AG04449 (cell line): ENCODE measurements at regions not wholly inside any gene's neighbourhood (a gene's known extent, or its start where the extent isn't known, plus 50 kb on each side); places are given as distances from the start of the nearest gene placed in this dataset.
A peak's percentile ranks its signal among the peaks of the same experiment; 100 is the strongest.

Source experiments
- CTCF ChIA-PET: fragments of 350-600 bp; formaldehyde crosslinking; extraction: SDS; loops from one replicate; lab custom pipeline; 2021; ENCODE audit warnings: antibody characterized with exemption; lab: Yijun Ruan, JAX
- POLR2A ChIA-PET: fragments of 400-600, 350-600 bp; formaldehyde crosslinking; extraction: SDS; loops from one replicate; lab custom pipeline; 2020; ENCODE audit warnings: antibody characterized with exemption, inconsistent platforms; lab: Yijun Ruan, JAX
- DNase-seq: peaks from one replicate; pipeline ENCODE4 v3.0.0-alpha.2; 2010; ENCODE audit warnings: low read depth, low spot score
- H3K4me3 ChIP-seq: 2 replicates; pipeline ENCODE4 v1.5.1; 2011; ENCODE audit warnings: low read depth, mild to moderate bottlenecking, control low read depth, low read length
- CTCF ChIP-seq: IDR thresholded peaks from one replicate; pipeline ENCODE4 v1.5.1; 2011; ENCODE audit warnings: mild to moderate bottlenecking, moderate library complexity, low read length, control low read depth, inconsistent platforms; ENCODE audit not compliant: insufficient read depth; ENCODE audit errors: missing control alignments

- H3K4me3 ChIP-seq: no peak overlapping the region
- ChIA-PET CTCF (interaction anchor here (2.7 kb wide), 1 partner anchor 12 kb away, joined by 7 read pairs; no protein-coding TSS in a partner anchor), POLR2A (no interaction called here)
- DNase-seq: no peak
- TF ChIP-seq CTCF: no peak
Observed at GRCh38 chr14:71524320-71524982, 407.8 kb upstream of the RGS6 start.

- DNase-seq: no peak
- CTCF ChIA-PET: interaction anchor here (1.1 to 5.0 kb wide), 3 partner anchors 10 to 14 kb away, joined by 3 to 17 read pairs (median 7); no protein-coding TSS in a partner anchor
- TF ChIP-seq CTCF: no peak
- H3K4me3 ChIP-seq: no peak overlapping the region
- POLR2A ChIA-PET: no interaction called here
Observed at GRCh38 chr14:71525663-71526221, 406.5 kb upstream of the RGS6 start.

GRCh38 chr14:71526388-71526787 lies 405.8 kb upstream of the RGS6 start:
- DNase-seq: no peak
- H3K4me3 ChIP-seq: no peak overlapping the region
- TF ChIP-seq CTCF: no peak
- POLR2A ChIA-PET: no interaction called here
- CTCF ChIA-PET: interaction anchor here (1.1 to 5.0 kb wide), 3 partner anchors 10 to 14 kb away, joined by 3 to 17 read pairs (median 7); no protein-coding TSS in a partner anchor

- ChIA-PET CTCF (interaction anchor here (1.2 to 5.0 kb wide), 2 partner anchors 12 to 225 kb away, joined by 3 to 17 read pairs; no protein-coding TSS in a partner anchor), POLR2A (no interaction called here)
- no peak for DNase-seq
- TF ChIP-seq CTCF: no peak
- H3K4me3 ChIP-seq: no peak overlapping the region
Observed at GRCh38 chr14:71527838-71528237, 404.4 kb upstream of the RGS6 start.

- ChIA-PET POLR2A (no interaction called here), CTCF (interaction anchor here (1.4 to 5.0 kb wide), 2 partner anchors 10 to 13 kb away, joined by 3 to 17 read pairs; no protein-coding TSS in a partner anchor)
- no peak overlapping the region for H3K4me3 ChIP-seq
- no peak for TF ChIP-seq CTCF
- DNase-seq: no peak
Observed at GRCh38 chr14:71529848-71530247, 402.4 kb upstream of the RGS6 start.

GRCh38 chr14:71532344-71532743 lies 399.9 kb upstream of the RGS6 start:
- TF ChIP-seq CTCF: no peak
- POLR2A ChIA-PET: no interaction called here
- CTCF ChIA-PET: no interaction called here
- peak; percentile 36 for DNase-seq
- H3K4me3 ChIP-seq: no peak overlapping the region
